IPS DF 6.9 (cell line): ENCODE measurements at regions not wholly inside any gene's neighbourhood (a gene's known extent, or its start where the extent isn't known, plus 50 kb on each side); places are given as distances from the start of the nearest gene placed in this dataset.
A peak's percentile ranks its signal among the peaks of the same experiment; 100 is the strongest.

Experiments used
- DNase-seq: peaks from one replicate; pipeline ENCODE4 v3.0.0-alpha.2; 2013; ENCODE audit warnings: low read depth, low spot score
- H3K27ac ChIP-seq: one replicate; pipeline ENCODE4 v1.5.1; 2013; ENCODE audit warnings: low read length, control low read depth
- H3K27me3 ChIP-seq: 2 replicates; pipeline ENCODE4 v1.6.1; 2013; ENCODE audit warnings: mild to moderate bottlenecking, low read length; ENCODE audit not compliant: control insufficient read depth, insufficient read depth
- H3K36me3 ChIP-seq: 2 replicates; pipeline ENCODE4 v1.6.1; 2013; ENCODE audit warnings: low read length; ENCODE audit not compliant: control insufficient read depth, insufficient read depth
- H3K4me1 ChIP-seq: 2 replicates; pipeline ENCODE4 v1.6.1; 2013; ENCODE audit warnings: low read length; ENCODE audit not compliant: control insufficient read depth, insufficient read depth
- H3K4me3 ChIP-seq: 2 replicates; pipeline ENCODE4 v1.5.1; 2013; ENCODE audit warnings: mild to moderate bottlenecking, low read length
- H3K9me3 ChIP-seq: 2 replicates; pipeline ENCODE4 v1.6.1; 2013; ENCODE audit warnings: low read length, inconsistent platforms; ENCODE audit not compliant: control insufficient read depth, insufficient read depth
- WGBS: extraction: QIAGEN DNeasy Blood & Tissue Kit; methylation state at CpG from one replicate; pipeline ENCODE4 v1.1.7; 2013; ENCODE audit warnings: mixed read lengths, missing lambda C conversion rate; ENCODE audit not compliant: insufficient read length, insufficient coverage; 5-methylcytosine and 5-hydroxymethylcytosine counted together

GRCh38 chr16:14002416-14002990, 68.6 kb upstream of the MRTFB start:
- Histone ChIP-seq H3K9me3 (no peaks in the 10 kb centered on the region), H3K27me3 (no peaks in the 10 kb centered on the region), H3K4me3 (no peak overlapping the region), H3K36me3 (no peaks in the 10 kb centered on the region), H3K4me1 (no peaks in the 10 kb centered on the region), H3K27ac (no peak overlapping the region)
- DNase-seq = no peak
- WGBS = no CpG with 5 or more reads among the region's 13 CpGs

GRCh38 chr16:14003074-14003570, 68.0 kb upstream of the MRTFB start:
- peak; percentile 33 for DNase-seq
- Histone ChIP-seq H3K4me1 (no peaks in the 10 kb centered on the region), H3K9me3 (no peaks in the 10 kb centered on the region), H3K27me3 (no peaks in the 10 kb centered on the region), H3K4me3 (no peak overlapping the region), H3K27ac (no peak overlapping the region), H3K36me3 (no peaks in the 10 kb centered on the region)
- no CpG with 5 or more reads among the region's 15 CpGs for WGBS

GRCh38 chr16:14004031-14004728, 66.9 kb upstream of the MRTFB start:
- H3K27ac ChIP-seq = no peak overlapping the region
- H3K27me3 ChIP-seq = no peaks in the 10 kb centered on the region
- DNase-seq = no peak
- no peaks in the 10 kb centered on the region for H3K36me3 ChIP-seq
- no CpG with 5 or more reads among the region's 13 CpGs for WGBS
- no peaks in the 10 kb centered on the region for H3K4me1 ChIP-seq
- H3K9me3 ChIP-seq = no peaks in the 10 kb centered on the region
- H3K4me3 ChIP-seq = no peak overlapping the region

GRCh38 chr16:14004729-14005315, 66.3 kb upstream of the MRTFB start:
- H3K36me3 ChIP-seq = no peaks in the 10 kb centered on the region
- no peaks in the 10 kb centered on the region for H3K27me3 ChIP-seq
- no peaks in the 10 kb centered on the region for H3K4me1 ChIP-seq
- no peak overlapping the region for H3K4me3 ChIP-seq
- H3K27ac ChIP-seq = no peak overlapping the region
- no peak for DNase-seq
- no CpG with 5 or more reads among the region's 2 CpGs for WGBS
- no peaks in the 10 kb centered on the region for H3K9me3 ChIP-seq

GRCh38 chr16:14005335-14005734, 65.8 kb upstream of the MRTFB start:
- no CpG with 5 or more reads among the region's 6 CpGs for WGBS
- no peaks in the 10 kb centered on the region for H3K9me3 ChIP-seq
- no peak overlapping the region for H3K27ac ChIP-seq
- no peaks in the 10 kb centered on the region for H3K4me1 ChIP-seq
- no peak overlapping the region for H3K4me3 ChIP-seq
- no peaks in the 10 kb centered on the region for H3K36me3 ChIP-seq
- no peak for DNase-seq
- no peaks in the 10 kb centered on the region for H3K27me3 ChIP-seq

- no peak overlapping the region for H3K4me3 ChIP-seq
- no peak for DNase-seq
- WGBS = no CpG with 5 or more reads among the region's 4 CpGs
- H3K27ac ChIP-seq = no peak overlapping the region
- H3K27me3 ChIP-seq = peaks cover 1% of the 10 kb centered on the region; the same call in 1 of the 2 replicates
- H3K9me3 ChIP-seq = no peaks in the 10 kb centered on the region
- H3K36me3 ChIP-seq = no peaks in the 10 kb centered on the region
- no peaks in the 10 kb centered on the region for H3K4me1 ChIP-seq
These were observed 63.7 kb upstream of the MRTFB start for GRCh38 chr16:14007450-14007849.

- Histone ChIP-seq H3K4me1 (peaks cover 2% of the 10 kb centered on the region; the same call in 1 of the 2 replicates), H3K36me3 (no peaks in the 10 kb centered on the region), H3K27me3 (peaks cover 1% of the 10 kb centered on the region; the same call in 1 of the 2 replicates), H3K9me3 (no peaks in the 10 kb centered on the region), H3K27ac (no peak overlapping the region), H3K4me3 (no peak overlapping the region)
- DNase-seq = no peak
- WGBS = no CpG with 5 or more reads among the region's 2 CpGs
These were observed 60.1 kb upstream of the MRTFB start for GRCh38 chr16:14011001-14011400.

- H3K36me3 ChIP-seq = no peaks in the 10 kb centered on the region
- DNase-seq = no peak
- no peaks in the 10 kb centered on the region for H3K9me3 ChIP-seq
- H3K27me3 ChIP-seq = peaks cover 1% of the 10 kb centered on the region; the same call in 1 of the 2 replicates
- no peak overlapping the region for H3K4me3 ChIP-seq
- H3K4me1 ChIP-seq = peaks cover 2% of the 10 kb centered on the region; the same call in 1 of the 2 replicates
- H3K27ac ChIP-seq = no peak overlapping the region
- no CpG with 5 or more reads among the region's 6 CpGs for WGBS
These were observed 59.3 kb upstream of the MRTFB start for GRCh38 chr16:14011846-14012245.

GRCh38 chr16:14013145-14013570, 58.0 kb upstream of the MRTFB start:
- no peaks in the 10 kb centered on the region for H3K36me3 ChIP-seq
- H3K27ac ChIP-seq = no peak overlapping the region
- no peak for DNase-seq
- no peak overlapping the region for H3K4me3 ChIP-seq
- no peaks in the 10 kb centered on the region for H3K9me3 ChIP-seq
- no CpG with 5 or more reads among the region's 4 CpGs for WGBS
- H3K4me1 ChIP-seq = peaks cover 2% of the 10 kb centered on the region; the same call in 1 of the 2 replicates
- H3K27me3 ChIP-seq = peaks cover 1% of the 10 kb centered on the region; the same call in 1 of the 2 replicates

- peaks cover 1% of the 10 kb centered on the region; the same call in 1 of the 2 replicates for H3K27me3 ChIP-seq
- peaks cover 2% of the 10 kb centered on the region; the same call in 1 of the 2 replicates for H3K4me1 ChIP-seq
- H3K36me3 ChIP-seq = no peaks in the 10 kb centered on the region
- H3K27ac ChIP-seq = no peak overlapping the region
- no peak for DNase-seq
- no peak overlapping the region for H3K4me3 ChIP-seq
- H3K9me3 ChIP-seq = no peaks in the 10 kb centered on the region
- WGBS = 100% methylated on average over 2 of the region's 13 CpGs
These were observed 57.4 kb upstream of the MRTFB start for GRCh38 chr16:14013571-14014283.
